ENCODE measurements at regions not wholly inside any gene's neighbourhood (a gene's known extent, or its start where the extent isn't known, plus 50 kb on each side); places are given as distances from the start of the nearest gene placed in this dataset.

DNA sequence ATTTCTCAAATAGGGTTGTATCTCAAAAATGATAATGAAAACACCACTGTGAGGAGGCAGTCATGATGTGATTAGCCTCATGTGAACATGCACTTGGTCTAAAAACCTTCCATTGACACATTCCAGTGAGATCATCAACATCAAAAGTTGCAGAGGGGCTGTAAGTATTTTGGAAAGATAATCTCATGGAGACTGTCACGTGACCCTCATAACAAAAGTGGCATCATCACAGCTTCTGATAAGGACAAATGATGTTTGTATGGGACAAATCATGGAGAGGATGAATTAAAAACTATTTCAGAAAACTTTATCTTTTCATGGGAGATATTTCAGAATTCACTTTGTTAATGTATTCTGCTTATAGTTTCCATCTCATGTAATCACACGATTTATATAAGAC lies 203.1 kb upstream of the NDN start:
- no peaks in the 10 kb centered on the region for H3K27me3 Mint-ChIP-seq (ENCODE audit: insufficient read depth, unreplicated experiment)
- peaks cover 21% of the 10 kb centered on the region for H3K9me3 Mint-ChIP-seq (ENCODE audit: unreplicated experiment)
- intact Hi-C loops (cut with micrococcal nuclease) = no loop called here
- TF ChIP-seq, protein P1, sequence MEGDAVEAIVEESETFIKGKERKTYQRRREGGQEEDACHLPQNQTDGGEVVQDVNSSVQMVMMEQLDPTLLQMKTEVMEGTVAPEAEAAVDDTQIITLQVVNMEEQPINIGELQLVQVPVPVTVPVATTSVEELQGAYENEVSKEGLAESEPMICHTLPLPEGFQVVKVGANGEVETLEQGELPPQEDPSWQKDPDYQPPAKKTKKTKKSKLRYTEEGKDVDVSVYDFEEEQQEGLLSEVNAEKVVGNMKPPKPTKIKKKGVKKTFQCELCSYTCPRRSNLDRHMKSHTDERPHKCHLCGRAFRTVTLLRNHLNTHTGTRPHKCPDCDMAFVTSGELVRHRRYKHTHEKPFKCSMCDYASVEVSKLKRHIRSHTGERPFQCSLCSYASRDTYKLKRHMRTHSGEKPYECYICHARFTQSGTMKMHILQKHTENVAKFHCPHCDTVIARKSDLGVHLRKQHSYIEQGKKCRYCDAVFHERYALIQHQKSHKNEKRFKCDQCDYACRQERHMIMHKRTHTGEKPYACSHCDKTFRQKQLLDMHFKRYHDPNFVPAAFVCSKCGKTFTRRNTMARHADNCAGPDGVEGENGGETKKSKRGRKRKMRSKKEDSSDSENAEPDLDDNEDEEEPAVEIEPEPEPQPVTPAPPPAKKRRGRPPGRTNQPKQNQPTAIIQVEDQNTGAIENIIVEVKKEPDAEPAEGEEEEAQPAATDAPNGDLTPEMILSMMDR (IDR thresholded peaks at IDR 0.05; ENCODE audit: unreplicated experiment) = no peak
- POLR2A ChIA-PET = no interaction called here
- CTCF ChIA-PET = no interaction called here
- no TSS peak for BruUV-seq (replicated peaks)
- H3K4me3 Mint-ChIP-seq (ENCODE audit: unreplicated experiment) = no peak overlapping the region
- no peaks in the 10 kb centered on the region for H3K4me1 Mint-ChIP-seq (ENCODE audit: insufficient read depth, unreplicated experiment)
- no peak overlapping the region for H3K27ac Mint-ChIP-seq (ENCODE audit: low read depth, unreplicated experiment)
- H3K36me3 Mint-ChIP-seq (ENCODE audit: insufficient read depth, unreplicated experiment) = no peaks in the 10 kb centered on the region
- no peak for DNase-seq (ENCODE audit: unreplicated experiment)

DNA sequence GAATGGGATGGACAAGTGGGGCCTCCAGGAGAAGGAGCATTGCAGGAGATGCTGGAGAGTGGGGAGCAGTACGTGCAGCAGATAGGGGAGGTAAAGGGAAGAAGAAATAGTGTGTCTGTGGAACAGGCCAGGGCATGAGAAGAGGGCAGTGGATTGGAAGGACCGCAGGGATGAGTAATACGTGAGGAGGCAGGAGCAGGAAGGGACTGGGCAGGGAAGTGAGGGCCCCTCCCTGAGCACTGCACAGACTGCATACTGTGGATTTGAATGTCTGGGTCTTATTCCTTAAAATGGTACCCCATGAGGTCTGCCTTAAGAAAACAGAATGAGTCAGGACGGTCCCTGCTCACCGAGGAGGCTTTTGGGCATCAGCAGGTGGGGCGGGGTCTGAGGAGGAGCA lies 210.0 kb upstream of the NDN start:
- TF ChIP-seq, protein P1 (IDR thresholded peaks at IDR 0.05; ENCODE audit: unreplicated experiment) = no peak
- Mint-ChIP-seq H3K9me3 (ENCODE audit: unreplicated experiment) (peaks cover 12% of the 10 kb centered on the region), H3K27ac (ENCODE audit: low read depth, unreplicated experiment) (no peak overlapping the region), H3K27me3 (ENCODE audit: insufficient read depth, unreplicated experiment) (no peaks in the 10 kb centered on the region), H3K4me1 (ENCODE audit: insufficient read depth, unreplicated experiment) (no peaks in the 10 kb centered on the region), H3K4me3 (ENCODE audit: unreplicated experiment) (no peak overlapping the region), H3K36me3 (ENCODE audit: insufficient read depth, unreplicated experiment) (no peaks in the 10 kb centered on the region)
- intact Hi-C loops (cut with micrococcal nuclease) = no loop called here
- BruUV-seq (replicated peaks) = no TSS peak
- ChIA-PET POLR2A (no interaction called here), CTCF (no interaction called here)
- DNase-seq (ENCODE audit: unreplicated experiment) = no peak

DNA sequence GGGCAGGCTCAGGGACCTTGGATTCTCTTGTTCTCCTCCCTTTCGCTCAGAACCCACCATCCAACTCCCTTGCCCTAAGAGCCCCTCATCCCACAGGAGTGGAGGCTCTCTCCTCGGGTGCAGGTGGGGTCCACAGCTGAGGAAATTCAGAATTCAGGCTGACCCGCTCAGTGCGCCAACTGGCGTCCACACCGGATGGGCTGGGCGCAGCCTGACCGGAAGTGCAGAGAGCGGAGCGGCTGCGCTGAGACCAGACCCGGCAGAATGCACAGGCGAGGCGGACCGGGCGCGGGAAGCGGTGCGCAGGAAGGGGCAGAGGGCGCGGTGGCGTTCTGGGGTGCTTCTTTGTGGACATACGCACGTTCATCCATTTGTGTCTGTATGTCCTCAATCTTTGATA lies 210.4 kb upstream of the NDN start:
- no peaks in the 10 kb centered on the region for H3K36me3 Mint-ChIP-seq (ENCODE audit: insufficient read depth, unreplicated experiment)
- TF ChIP-seq, protein P1 (IDR thresholded peaks at IDR 0.05; ENCODE audit: unreplicated experiment) = no peak
- BruUV-seq (replicated peaks) = no TSS peak
- DNase-seq (ENCODE audit: unreplicated experiment) = no peak
- H3K9me3 Mint-ChIP-seq (ENCODE audit: unreplicated experiment) = peaks cover 12% of the 10 kb centered on the region
- H3K27me3 Mint-ChIP-seq (ENCODE audit: insufficient read depth, unreplicated experiment) = no peaks in the 10 kb centered on the region
- ChIA-PET POLR2A (no interaction called here), CTCF (no interaction called here)
- intact Hi-C loops (cut with micrococcal nuclease) = no loop called here
- no peaks in the 10 kb centered on the region for H3K4me1 Mint-ChIP-seq (ENCODE audit: insufficient read depth, unreplicated experiment)
- H3K4me3 Mint-ChIP-seq (ENCODE audit: unreplicated experiment) = no peak overlapping the region
- no peak overlapping the region for H3K27ac Mint-ChIP-seq (ENCODE audit: low read depth, unreplicated experiment)

DNA sequence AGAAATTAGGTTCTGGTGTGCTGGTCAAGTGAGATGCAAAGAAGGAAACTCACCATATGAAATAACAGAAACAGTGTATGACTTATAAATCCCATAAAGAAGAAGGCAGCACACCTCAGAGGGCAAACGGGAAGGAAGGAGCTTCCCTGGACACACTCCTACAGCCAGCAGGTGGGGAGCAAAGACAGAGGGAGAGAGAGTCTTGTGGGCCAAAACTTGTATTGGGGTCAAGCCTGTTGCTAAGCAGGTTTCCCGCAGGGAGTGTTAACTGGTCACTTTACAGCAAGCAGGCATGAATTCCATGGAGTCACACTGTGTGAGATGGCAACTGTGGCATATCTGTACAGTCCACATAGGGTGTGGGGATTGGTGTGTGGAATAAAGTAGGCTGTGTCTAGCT lies 222.9 kb upstream of the NDN start:
- no peaks in the 10 kb centered on the region for H3K4me1 Mint-ChIP-seq (ENCODE audit: insufficient read depth, unreplicated experiment)
- DNase-seq (ENCODE audit: unreplicated experiment) = no peak
- ChIA-PET CTCF (interaction anchor here (0.5 to 0.6 kb wide), 2 partner anchors 29 to 141 kb away, joined by 3 to 4 read pairs; no protein-coding TSS in a partner anchor), POLR2A (interaction anchor here (0.7 kb wide), 1 partner anchor 824 kb away, joined by 3 read pairs; no protein-coding TSS in a partner anchor)
- H3K36me3 Mint-ChIP-seq (ENCODE audit: insufficient read depth, unreplicated experiment) = no peaks in the 10 kb centered on the region
- H3K27ac Mint-ChIP-seq (ENCODE audit: low read depth, unreplicated experiment) = no peak overlapping the region
- H3K9me3 Mint-ChIP-seq (ENCODE audit: unreplicated experiment) = peaks cover 16% of the 10 kb centered on the region
- BruUV-seq (replicated peaks) = no TSS peak
- TF ChIP-seq, protein P1 (IDR thresholded peaks at IDR 0.05; ENCODE audit: unreplicated experiment) = no peak
- intact Hi-C loops (cut with micrococcal nuclease) = no loop called here
- no peak overlapping the region for H3K4me3 Mint-ChIP-seq (ENCODE audit: unreplicated experiment)
- no peaks in the 10 kb centered on the region for H3K27me3 Mint-ChIP-seq (ENCODE audit: insufficient read depth, unreplicated experiment)
